Tibial nerve (tissue), 4 donors: ENCODE measurements at regions not wholly inside any gene's neighbourhood (a gene's known extent, or its start where the extent isn't known, plus 50 kb on each side); places are given as distances from the start of the nearest gene placed in this dataset.

Experiments
- DNase-seq, 2 donors: peaks; one replicate each; pipeline ENCODE4 v3.0.0-alpha.2; 2019; ENCODE audit warnings: low spot score in 2 of 2
- H3K27ac ChIP-seq, 4 donors: fragments of 200-600 bp; sonication (generic) in 3 of 4; one replicate each; pipeline ENCODE4 v1.5.1; 2017 to 2019; ENCODE audit warnings: mild to moderate bottlenecking in 1 of 4
- H3K27me3 ChIP-seq, 2 donors: fragments of 200-600 bp; sonication (generic) in 1 of 2; one replicate each; pipeline versions ENCODE4 v1.5.1 to v1.6.0; 2017 to 2019
- H3K36me3 ChIP-seq, 3 donors: fragments of 200-600 bp; sonication (generic); one replicate each; pipeline ENCODE4 v1.5.1; 2018 to 2019
- H3K4me1 ChIP-seq, 4 donors: fragments of 200-600 bp; sonication (generic) in 3 of 4; one replicate each; pipeline ENCODE4 v1.5.1; 2017 to 2019
- H3K4me3 ChIP-seq, 4 donors: fragments of 200-600 bp; sonication (generic) in 3 of 4; one replicate each; pipeline ENCODE4 v1.5.1; 2017 to 2019; ENCODE audit warnings: mild to moderate bottlenecking in 1 of 4, moderate library complexity in 1 of 4
- H3K9me3 ChIP-seq, 4 donors: fragments of 200-600 bp; sonication (generic) in 3 of 4; one replicate each; pipeline ENCODE4 v1.5.1; 2017 to 2019
- CTCF ChIP-seq, 5 experiments: fragments of 200-600 bp in 3 of 5; fragments of 450-650 bp in 2 of 5; sonication (generic) in 3 of 5; IDR thresholded peaks; one replicate each; pipeline ENCODE4 v1.5.1; 2016 to 2019; ENCODE audit warnings: antibody characterized with exemption in 5 of 5, mild to moderate bottlenecking in 3 of 5, moderate library complexity in 2 of 5
- EP300 ChIP-seq, 2 donors: sonication (generic); formaldehyde crosslinking; IDR thresholded peaks; one replicate each; pipeline ENCODE4 v1.6.1; 2017; ENCODE audit warnings: antibody characterized with exemption in 2 of 2, mild to moderate bottlenecking in 1 of 2
- POLR2A ChIP-seq, 2 donors: fragments of 450-650 bp; IDR thresholded peaks; one replicate each; pipeline ENCODE4 v1.6.1; 2017; ENCODE audit warnings: antibody characterized with exemption in 2 of 2, mild to moderate bottlenecking in 2 of 2, moderate library complexity in 2 of 2
- WGBS, 2 donors: methylation state at CpG; one replicate each; pipeline ENCODE4 v1.1.5; 2018; 5-methylcytosine and 5-hydroxymethylcytosine counted together

- no peak for DNase-seq
- 46 to 51% methylated on average over 2 of the region's 2 CpGs for WGBS, 2 donors
- Histone ChIP-seq H3K4me3 (no peak overlapping the region), H3K27me3 (no peaks in the 10 kb centered on the region), H3K4me1 (no peaks in the 10 kb centered on the region), H3K36me3 (no peaks in the 10 kb centered on the region), H3K27ac (no peak overlapping the region), H3K9me3 (no peaks in the 10 kb centered on the region)
- no peak for TF ChIP-seq EP300 (IDR thresholded peaks at IDR 0.05)
- TF ChIP-seq POLR2A (IDR thresholded peaks at IDR 0.05) = no peak
These were observed 825.3 kb upstream of the MBL2 start for GRCh38 chr10:53597835-53598251.

- TF ChIP-seq CTCF (IDR thresholded peaks at IDR 0.05) = no peak
- TF ChIP-seq POLR2A (IDR thresholded peaks at IDR 0.05) = no peak
- no peak for TF ChIP-seq EP300 (IDR thresholded peaks at IDR 0.05)
- H3K27ac ChIP-seq = no peak overlapping the region
- H3K4me3 ChIP-seq = no peak overlapping the region
- H3K27me3 ChIP-seq = no peaks in the 10 kb centered on the region
- H3K9me3 ChIP-seq = no peaks in the 10 kb centered on the region
- no peaks in the 10 kb centered on the region for H3K4me1 ChIP-seq
- 97 to 98% methylated on average over 2 of the region's 2 CpGs for WGBS, 2 donors
- DNase-seq = no peak
- no peaks in the 10 kb centered on the region for H3K36me3 ChIP-seq
These were observed 807.9 kb upstream of the MBL2 start for GRCh38 chr10:53580465-53580864.

- H3K27ac ChIP-seq = no peak overlapping the region
- no peaks in the 10 kb centered on the region for H3K27me3 ChIP-seq
- no peak for DNase-seq
- H3K36me3 ChIP-seq = no peaks in the 10 kb centered on the region
- H3K4me3 ChIP-seq = no peak overlapping the region
- no peaks in the 10 kb centered on the region for H3K4me1 ChIP-seq
- H3K9me3 ChIP-seq = no peaks in the 10 kb centered on the region
- WGBS, 2 donors = 57 to 79% methylated on average over 1 of the region's 1 CpG
- no peak for TF ChIP-seq EP300 (IDR thresholded peaks at IDR 0.05)
- TF ChIP-seq POLR2A (IDR thresholded peaks at IDR 0.05) = no peak
- no peak for TF ChIP-seq CTCF (IDR thresholded peaks at IDR 0.05)
These were observed 807.2 kb upstream of the MBL2 start for GRCh38 chr10:53579773-53580172.

GRCh38 chr10:53574024-53574423, 801.4 kb upstream of the MBL2 start:
- WGBS, 2 donors = 64 to 77% methylated on average over 3 of the region's 3 CpGs
- no peak overlapping the region for H3K4me3 ChIP-seq
- no peak overlapping the region for H3K27ac ChIP-seq
- H3K4me1 ChIP-seq = no peaks in the 10 kb centered on the region
- H3K9me3 ChIP-seq = no peaks in the 10 kb centered on the region
- no peaks in the 10 kb centered on the region for H3K36me3 ChIP-seq
- TF ChIP-seq POLR2A (IDR thresholded peaks at IDR 0.05) = no peak
- no peak for TF ChIP-seq EP300 (IDR thresholded peaks at IDR 0.05)
- TF ChIP-seq CTCF (IDR thresholded peaks at IDR 0.05) = no peak
- no peak for DNase-seq
- H3K27me3 ChIP-seq = no peaks in the 10 kb centered on the region

- no peaks in the 10 kb centered on the region for H3K4me1 ChIP-seq
- no peaks in the 10 kb centered on the region for H3K27me3 ChIP-seq
- H3K36me3 ChIP-seq = no peaks in the 10 kb centered on the region
- DNase-seq = no peak
- no peak overlapping the region for H3K4me3 ChIP-seq
- H3K9me3 ChIP-seq = no peaks in the 10 kb centered on the region
- TF ChIP-seq CTCF (IDR thresholded peaks at IDR 0.05) (no peak), EP300 (IDR thresholded peaks at IDR 0.05) (no peak), POLR2A (IDR thresholded peaks at IDR 0.05) (no peak)
- no peak overlapping the region for H3K27ac ChIP-seq
These were observed 800.9 kb upstream of the MBL2 start for GRCh38 chr10:53573498-53573897.

GRCh38 chr10:53572799-53573198, 800.2 kb upstream of the MBL2 start:
- Histone ChIP-seq H3K27me3 (no peaks in the 10 kb centered on the region), H3K4me1 (no peaks in the 10 kb centered on the region), H3K9me3 (no peaks in the 10 kb centered on the region), H3K27ac (no peak overlapping the region), H3K4me3 (no peak overlapping the region), H3K36me3 (no peaks in the 10 kb centered on the region)
- TF ChIP-seq POLR2A (IDR thresholded peaks at IDR 0.05) = no peak
- no peak for TF ChIP-seq EP300 (IDR thresholded peaks at IDR 0.05)
- TF ChIP-seq CTCF (IDR thresholded peaks at IDR 0.05) = no peak
- no peak for DNase-seq
- 61 to 76% methylated on average over 1 of the region's 1 CpG for WGBS, 2 donors
